ENCODE measurements at regions not wholly inside any gene's neighbourhood (a gene's known extent, or its start where the extent isn't known, plus 50 kb on each side); places are given as distances from the start of the nearest gene placed in this dataset.

DNA sequence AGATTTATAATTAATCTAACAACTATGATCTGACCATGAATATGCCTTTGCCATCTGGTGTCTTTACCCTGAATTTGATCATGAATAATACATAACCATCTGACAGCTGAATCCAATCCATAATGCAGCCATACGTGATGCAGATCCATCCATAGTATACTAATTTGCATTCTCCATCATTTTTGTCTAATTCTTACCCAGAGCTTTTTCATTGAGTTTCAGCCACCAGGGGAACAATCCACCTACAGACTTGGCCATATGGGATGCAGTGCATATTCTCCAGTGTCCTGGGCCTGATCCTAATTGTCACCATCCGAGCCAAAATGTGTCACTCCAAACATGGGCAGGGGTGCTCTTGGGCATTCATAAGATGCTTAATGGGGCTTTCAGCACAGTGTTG is 227.2 kb upstream of the CRIM1 start:
- no peaks in the 10 kb centered on the region for H4K20me1 ChIP-seq (ENCODE audit: insufficient read depth)
- no peak overlapping the region for H3K4me3 ChIP-seq (ENCODE audit: low read depth in 2 of 2, low read length in 1 of 2)
- H3K36me3 ChIP-seq (replicated peaks in 1 of 2; ENCODE audit: control insufficient read depth in 1 of 2, insufficient read depth in 2 of 2, low read length in 1 of 2): no peaks in the 10 kb centered on the region
- ChIA-PET CTCF (no interaction called here), POLR2A (no interaction called here)
- no peaks in the 10 kb centered on the region for H3K79me2 ChIP-seq (ENCODE audit: insufficient read depth)
- H3K9me3 ChIP-seq: no peaks in the 10 kb centered on the region
- H3K4me1 ChIP-seq (ENCODE audit: control insufficient read depth in 1 of 2, insufficient read depth in 2 of 2, low read depth in 1 of 2, low read length in 1 of 2): no peaks in the 10 kb centered on the region
- no peak overlapping the region for H3K9ac ChIP-seq
- no peak overlapping the region for H3K27ac ChIP-seq (ENCODE audit: low read depth in 2 of 2, low read length in 1 of 2)
- WGBS (ENCODE audit: low lambda C conversion rate): 8% methylated on average over 2 of the region's 2 CpGs
- H3K27me3 ChIP-seq (ENCODE audit: insufficient read depth): no peaks in the 10 kb centered on the region; the same call in 1 of the 2 replicates
- no peak for TF ChIP-seq TCF12 (IDR thresholded peaks at IDR 0.05)
- TF ChIP-seq EP300 (IDR thresholded peaks at IDR 0.05; ENCODE audit: borderline replicate concordance in 1 of 2, low read depth in 1 of 2, low read length in 1 of 2): no peak
- TF ChIP-seq RAD21 (IDR thresholded peaks at IDR 0.05; ENCODE audit: low read length): no peak
- TF ChIP-seq RFX5 (IDR thresholded peaks at IDR 0.05; ENCODE audit: low read length): no peak
- TF ChIP-seq FOSL2 (IDR thresholded peaks at IDR 0.05; ENCODE audit: borderline replicate concordance, low read depth): no peak
- no peak overlapping the region for H2AFZ ChIP-seq (ENCODE audit: low read depth)
- H3K9me2 ChIP-seq: no peaks in the 10 kb centered on the region
- no peak for DNase-seq
- H3K4me2 ChIP-seq: no peak overlapping the region
- no peaks in the 10 kb centered on the region for H3F3A ChIP-seq (replicated peaks; ENCODE audit: insufficient read depth)

DNA sequence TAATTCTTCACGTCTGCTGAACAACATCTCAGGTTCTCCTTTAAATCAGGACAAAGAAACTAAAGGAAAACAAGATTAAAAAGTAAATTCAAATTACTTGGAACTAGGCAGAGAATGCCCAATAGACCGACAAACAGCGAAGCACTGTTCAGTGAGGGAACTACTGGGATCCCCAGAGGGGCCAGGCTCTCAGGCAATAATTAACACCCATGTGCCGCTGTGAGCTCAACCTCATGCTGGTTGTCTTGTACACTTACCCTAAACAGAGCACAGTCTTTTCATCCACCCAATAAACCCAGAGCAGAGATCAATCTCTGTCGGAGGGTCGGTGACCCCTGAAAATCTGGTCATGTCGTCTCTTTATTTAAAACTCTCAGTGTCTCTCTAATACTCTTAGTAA is 229.9 kb upstream of the CRIM1 start:
- H3K27ac ChIP-seq (ENCODE audit: low read depth in 2 of 2, low read length in 1 of 2): no peak overlapping the region
- no peak overlapping the region for H3K4me2 ChIP-seq
- H3K36me3 ChIP-seq (replicated peaks in 1 of 2; ENCODE audit: control insufficient read depth in 1 of 2, insufficient read depth in 2 of 2, low read length in 1 of 2): no peaks in the 10 kb centered on the region
- no peaks in the 10 kb centered on the region for H3K9me2 ChIP-seq
- no peak for DNase-seq
- no peaks in the 10 kb centered on the region for H3F3A ChIP-seq (replicated peaks; ENCODE audit: insufficient read depth)
- TF ChIP-seq FOXM1 (IDR thresholded peaks at IDR 0.05; ENCODE audit: low read depth) (no peak), JUND (IDR thresholded peaks at IDR 0.05) (no peak), POLR2AphosphoS5 (IDR thresholded peaks at IDR 0.05; ENCODE audit: low read depth, low read length) (no peak), MXI1 (IDR thresholded peaks at IDR 0.05; ENCODE audit: low read depth, low read length) (no peak), CHD2 (IDR thresholded peaks at IDR 0.05; ENCODE audit: low read length, partially characterized antibody) (no peak), YY1 (IDR thresholded peaks at IDR 0.05; ENCODE audit: low read depth) (no peak), FOXJ3 (CRISPR knock-in tag; IDR thresholded peaks at IDR 0.05) (no peak), TCF12 (IDR thresholded peaks at IDR 0.05) (no peak), RCOR1 (IDR thresholded peaks at IDR 0.05; ENCODE audit: low read length) (no peak), RFX5 (IDR thresholded peaks at IDR 0.05; ENCODE audit: low read length) (no peak), RXRA (IDR thresholded peaks at IDR 0.05; ENCODE audit: borderline replicate concordance, low read depth) (no peak), GABPA (IDR thresholded peaks at IDR 0.05; ENCODE audit: low read depth) (no peak), NRF1 (IDR thresholded peaks at IDR 0.05; ENCODE audit: low read depth, low read length) (no peak), GATA2 (CRISPR knock-in tag; IDR thresholded peaks at IDR 0.05) (no peak)
- TF ChIP-seq, protein P1, sequence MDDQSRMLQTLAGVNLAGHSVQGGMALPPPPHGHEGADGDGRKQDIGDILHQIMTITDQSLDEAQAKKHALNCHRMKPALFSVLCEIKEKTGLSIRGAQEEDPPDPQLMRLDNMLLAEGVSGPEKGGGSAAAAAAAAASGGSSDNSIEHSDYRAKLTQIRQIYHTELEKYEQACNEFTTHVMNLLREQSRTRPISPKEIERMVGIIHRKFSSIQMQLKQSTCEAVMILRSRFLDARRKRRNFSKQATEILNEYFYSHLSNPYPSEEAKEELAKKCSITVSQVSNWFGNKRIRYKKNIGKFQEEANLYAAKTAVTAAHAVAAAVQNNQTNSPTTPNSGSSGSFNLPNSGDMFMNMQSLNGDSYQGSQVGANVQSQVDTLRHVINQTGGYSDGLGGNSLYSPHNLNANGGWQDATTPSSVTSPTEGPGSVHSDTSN (IDR thresholded peaks at IDR 0.05): no peak
- TF ChIP-seq, protein P2, sequence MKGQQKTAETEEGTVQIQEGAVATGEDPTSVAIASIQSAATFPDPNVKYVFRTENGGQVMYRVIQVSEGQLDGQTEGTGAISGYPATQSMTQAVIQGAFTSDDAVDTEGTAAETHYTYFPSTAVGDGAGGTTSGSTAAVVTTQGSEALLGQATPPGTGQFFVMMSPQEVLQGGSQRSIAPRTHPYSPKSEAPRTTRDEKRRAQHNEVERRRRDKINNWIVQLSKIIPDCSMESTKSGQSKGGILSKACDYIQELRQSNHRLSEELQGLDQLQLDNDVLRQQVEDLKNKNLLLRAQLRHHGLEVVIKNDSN (IDR thresholded peaks at IDR 0.05; ENCODE audit: borderline replicate concordance, low read depth): no peak
- TF ChIP-seq, protein P3, sequence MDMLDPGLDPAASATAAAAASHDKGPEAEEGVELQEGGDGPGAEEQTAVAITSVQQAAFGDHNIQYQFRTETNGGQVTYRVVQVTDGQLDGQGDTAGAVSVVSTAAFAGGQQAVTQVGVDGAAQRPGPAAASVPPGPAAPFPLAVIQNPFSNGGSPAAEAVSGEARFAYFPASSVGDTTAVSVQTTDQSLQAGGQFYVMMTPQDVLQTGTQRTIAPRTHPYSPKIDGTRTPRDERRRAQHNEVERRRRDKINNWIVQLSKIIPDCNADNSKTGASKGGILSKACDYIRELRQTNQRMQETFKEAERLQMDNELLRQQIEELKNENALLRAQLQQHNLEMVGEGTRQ (IDR thresholded peaks at IDR 0.05; ENCODE audit: borderline replicate concordance, low read depth, low read length): no peak
- TF ChIP-seq, protein P4, sequence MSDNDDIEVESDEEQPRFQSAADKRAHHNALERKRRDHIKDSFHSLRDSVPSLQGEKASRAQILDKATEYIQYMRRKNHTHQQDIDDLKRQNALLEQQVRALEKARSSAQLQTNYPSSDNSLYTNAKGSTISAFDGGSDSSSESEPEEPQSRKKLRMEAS (IDR thresholded peaks at IDR 0.05; ENCODE audit: low read depth): no peak
- H2AFZ ChIP-seq (ENCODE audit: low read depth): no peak overlapping the region
- H3K9me3 ChIP-seq: no peaks in the 10 kb centered on the region
- ChIA-PET POLR2A (no interaction called here), CTCF (no interaction called here)
- no peaks in the 10 kb centered on the region for H4K20me1 ChIP-seq (ENCODE audit: insufficient read depth)
- H3K79me2 ChIP-seq (ENCODE audit: insufficient read depth): no peaks in the 10 kb centered on the region
- H3K9ac ChIP-seq: no peak overlapping the region
- H3K4me1 ChIP-seq (ENCODE audit: control insufficient read depth in 1 of 2, insufficient read depth in 2 of 2, low read depth in 1 of 2, low read length in 1 of 2): no peaks in the 10 kb centered on the region
- H3K27me3 ChIP-seq (ENCODE audit: insufficient read depth): no peaks in the 10 kb centered on the region; the same call in 1 of the 2 replicates
- H3K4me3 ChIP-seq (ENCODE audit: low read depth in 2 of 2, low read length in 1 of 2): no peak overlapping the region
- 11% methylated on average over 7 of the region's 7 CpGs for WGBS (ENCODE audit: low lambda C conversion rate)

Data from SK-N-SH (cell line).